Right renal cortex interstitium (tissue), 3 donors: ENCODE measurements at regions not wholly inside any gene's neighbourhood (a gene's known extent, or its start where the extent isn't known, plus 50 kb on each side); places are given as distances from the start of the nearest gene placed in this dataset.

Source experiments
- DNase-seq, 3 donors: peaks; one replicate each; pipeline ENCODE4 v3.0.0-alpha.2; 2013; ENCODE audit warnings: low read depth in 3 of 3, low spot score in 2 of 3

- no peak for DNase-seq
Measured at GRCh38 chr18:25875551-25876240, 214.7 kb downstream of the SS18 start.

- DNase-seq, result no peak
Measured at GRCh38 chr18:25873833-25874232, 216.6 kb downstream of the SS18 start.

- no peak for DNase-seq
Measured at GRCh38 chr18:25866331-25866730, 224.1 kb downstream of the SS18 start.

GRCh38 chr18:25862881-25863600 is 227.4 kb downstream of the SS18 start:
- DNase-seq, result no peak

GRCh38 chr18:25853691-25854433 is 236.6 kb downstream of the SS18 start:
- no peak for DNase-seq

GRCh38 chr18:25843791-25844190 is 246.6 kb downstream of the SS18 start:
- DNase-seq, result no peak

GRCh38 chr18:25842665-25843064 is 247.7 kb downstream of the SS18 start:
- no peak for DNase-seq

- DNase-seq, result no peak
Measured at GRCh38 chr18:25834061-25834460, 256.4 kb downstream of the SS18 start.

- DNase-seq, result peak in 1 of 3 donors; percentile 29
Measured at GRCh38 chr18:25832001-25832604, 258.3 kb downstream of the SS18 start.

- no peak for DNase-seq
Measured at GRCh38 chr18:25831301-25831701, 259.1 kb downstream of the SS18 start.

- no peak for DNase-seq
Measured at GRCh38 chr18:25830787-25831186, 259.6 kb downstream of the SS18 start.

- no peak for DNase-seq
Measured at GRCh38 chr18:25827961-25828561, 262.4 kb downstream of the SS18 start.

GRCh38 chr18:25827228-25827627 is 263.2 kb downstream of the SS18 start:
- DNase-seq, result no peak

GRCh38 chr18:25826823-25827222 is 263.6 kb downstream of the SS18 start:
- no peak for DNase-seq

- no peak for DNase-seq
Measured at GRCh38 chr18:25825979-25826776, 264.2 kb downstream of the SS18 start.

- DNase-seq, result no peak
Measured at GRCh38 chr18:25825056-25825455, 265.4 kb downstream of the SS18 start.

GRCh38 chr18:25819746-25820363 is 270.6 kb downstream of the SS18 start:
- DNase-seq, result no peak

- no peak for DNase-seq
Measured at GRCh38 chr18:25818505-25818904, 271.9 kb downstream of the SS18 start.

GRCh38 chr18:25817546-25818237 is 272.7 kb downstream of the SS18 start:
- no peak for DNase-seq
